NCI-H345 (cell line): ENCODE measurements at regions not wholly inside any gene's neighbourhood (a gene's known extent, or its start where the extent isn't known, plus 50 kb on each side); places are given as distances from the start of the nearest gene placed in this dataset.
A peak's percentile ranks its signal among the peaks of the same experiment; 100 is the strongest.
"Not testable (repeated sequence)": the region's sequence is repeated elsewhere in the genome, so short reads cannot be mapped to it uniquely, and the experiment has no call there.

ENCODE experiments used
- DNase-seq: peaks from one replicate; lab custom pipeline; 2025; lab: John Stamatoyannopoulos, UW

DNA sequence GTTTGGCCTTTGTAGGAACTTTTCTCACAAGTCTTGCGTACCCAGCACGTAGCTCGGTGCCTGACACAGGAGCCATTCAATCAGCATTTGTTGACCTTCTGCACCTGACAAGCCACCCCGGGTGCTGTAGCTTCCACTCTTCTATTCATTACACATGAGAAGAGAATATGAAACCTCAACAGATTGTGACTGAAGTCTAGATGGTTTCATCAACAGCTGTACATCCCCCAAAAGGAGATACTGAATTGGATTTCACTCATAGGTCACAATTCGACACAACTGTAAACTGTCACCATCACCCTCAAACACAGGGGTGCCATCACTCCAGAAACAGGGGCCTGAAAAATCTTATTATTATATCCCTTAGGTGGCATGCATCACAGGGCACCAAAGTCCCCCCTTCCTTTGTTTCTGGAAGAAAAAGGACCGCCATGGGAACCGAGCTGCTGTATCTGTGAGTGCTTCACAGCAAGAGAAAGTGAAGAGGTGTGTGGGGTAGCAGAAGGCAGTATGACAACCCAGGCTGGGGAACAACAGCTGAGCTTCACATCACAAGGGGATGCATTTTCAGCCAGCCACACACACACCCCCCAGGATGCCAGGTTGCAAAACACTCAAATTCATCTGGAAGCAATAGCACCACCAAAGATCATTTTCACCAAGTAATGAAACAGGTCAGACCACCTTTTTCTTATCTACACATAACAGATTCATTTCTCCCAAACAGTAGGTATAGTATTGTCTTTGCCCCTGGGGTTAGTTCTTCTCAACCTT lies 225.7 kb downstream of the TOMM20 start:
- peak; percentile 22 for DNase-seq

DNA sequence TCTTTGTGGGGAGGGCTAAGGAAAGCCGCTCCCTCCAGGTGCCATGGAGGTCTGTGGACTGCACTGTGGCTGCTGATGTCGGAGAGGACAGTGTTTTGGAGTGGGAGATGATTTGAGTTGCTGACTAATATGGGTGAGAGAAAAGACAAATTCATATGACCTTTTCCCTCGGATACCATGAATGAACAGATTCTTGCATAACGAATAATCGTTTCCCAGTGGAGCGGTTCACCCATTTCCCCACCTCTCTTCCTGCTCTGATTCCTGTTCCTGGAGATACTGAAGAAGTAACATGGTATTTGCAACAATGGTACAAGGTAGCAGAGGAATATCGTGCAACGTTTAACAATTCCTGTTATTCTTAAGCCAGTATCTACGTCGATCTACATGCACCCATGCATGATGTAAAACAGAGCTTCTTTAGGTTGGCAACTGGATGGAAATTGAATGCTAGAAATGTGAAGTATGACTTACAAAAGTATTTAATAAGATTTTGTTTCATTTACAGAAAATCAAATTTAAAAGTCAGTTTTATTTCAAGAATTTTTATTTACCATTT lies 227.1 kb downstream of the TOMM20 start:
- DNase-seq, result no peak

- DNase-seq, result no peak
Measured at GRCh38 chr1:234900595-234900994, 228.0 kb downstream of the TOMM20 start.

- DNase-seq, result no peak
Measured at GRCh38 chr1:234899730-234900072, 228.9 kb downstream of the TOMM20 start.

DNA sequence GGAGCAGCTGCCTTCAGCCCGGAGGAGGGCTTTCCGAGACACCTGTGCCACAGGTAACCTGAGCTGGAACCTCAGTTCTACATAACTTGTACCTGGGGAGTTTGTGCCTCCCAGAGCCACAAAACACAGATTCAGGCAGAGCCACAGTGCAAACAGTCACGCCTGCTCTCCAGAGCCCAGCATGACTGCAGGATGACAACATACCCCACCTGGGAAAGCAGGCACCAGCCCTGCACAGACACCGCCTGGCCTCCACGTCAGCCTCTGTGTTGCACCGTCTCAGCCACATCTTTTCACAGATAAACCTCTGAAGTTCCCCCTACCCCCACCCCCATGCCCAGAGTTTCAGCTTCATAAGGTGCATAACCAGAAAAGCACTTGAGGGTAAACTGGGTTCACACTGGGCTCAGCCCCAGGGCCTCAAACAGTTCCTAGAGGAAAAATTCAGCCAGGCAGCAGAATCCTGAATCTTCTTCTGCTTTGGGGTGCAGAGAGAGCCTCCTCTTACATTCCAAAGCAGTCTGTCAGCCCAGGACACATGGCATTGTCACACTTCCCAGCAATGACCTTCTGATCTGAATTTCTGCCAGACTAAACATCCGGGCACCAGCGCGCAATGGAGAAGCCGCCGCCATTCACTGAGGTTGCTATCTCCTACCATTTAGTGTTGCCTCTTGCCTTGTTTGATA lies 229.5 kb downstream of the TOMM20 start:
- DNase-seq, result peak; percentile 93

DNA sequence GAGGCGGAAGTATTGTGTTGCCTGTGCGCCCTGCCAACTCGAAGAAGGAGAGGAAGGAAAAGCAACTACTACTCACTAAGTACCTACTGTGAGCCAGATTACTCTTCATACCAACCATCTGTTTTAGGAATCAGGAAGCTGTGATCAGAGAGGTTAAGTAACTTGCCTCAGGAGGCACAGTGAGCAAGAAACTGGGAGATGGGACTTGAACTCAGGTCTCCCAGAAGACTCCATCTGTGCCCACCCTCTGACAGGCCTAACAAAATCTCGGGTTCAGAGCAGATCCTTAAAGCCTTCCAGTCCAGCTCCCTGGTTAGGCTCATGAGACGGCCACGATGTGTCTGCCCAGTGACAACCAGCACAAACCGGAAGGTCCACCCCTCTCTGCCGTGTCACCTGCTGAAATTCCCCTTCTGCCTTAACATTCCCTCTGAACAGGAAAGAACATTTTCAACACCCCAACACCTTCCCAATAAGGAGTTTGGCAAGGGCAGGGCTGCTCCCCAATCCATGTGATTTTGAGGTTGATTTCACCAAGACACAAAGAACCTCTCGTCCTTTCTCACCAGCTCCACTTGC lies 230.1 kb downstream of the TOMM20 start:
- DNase-seq, result no peak

DNA sequence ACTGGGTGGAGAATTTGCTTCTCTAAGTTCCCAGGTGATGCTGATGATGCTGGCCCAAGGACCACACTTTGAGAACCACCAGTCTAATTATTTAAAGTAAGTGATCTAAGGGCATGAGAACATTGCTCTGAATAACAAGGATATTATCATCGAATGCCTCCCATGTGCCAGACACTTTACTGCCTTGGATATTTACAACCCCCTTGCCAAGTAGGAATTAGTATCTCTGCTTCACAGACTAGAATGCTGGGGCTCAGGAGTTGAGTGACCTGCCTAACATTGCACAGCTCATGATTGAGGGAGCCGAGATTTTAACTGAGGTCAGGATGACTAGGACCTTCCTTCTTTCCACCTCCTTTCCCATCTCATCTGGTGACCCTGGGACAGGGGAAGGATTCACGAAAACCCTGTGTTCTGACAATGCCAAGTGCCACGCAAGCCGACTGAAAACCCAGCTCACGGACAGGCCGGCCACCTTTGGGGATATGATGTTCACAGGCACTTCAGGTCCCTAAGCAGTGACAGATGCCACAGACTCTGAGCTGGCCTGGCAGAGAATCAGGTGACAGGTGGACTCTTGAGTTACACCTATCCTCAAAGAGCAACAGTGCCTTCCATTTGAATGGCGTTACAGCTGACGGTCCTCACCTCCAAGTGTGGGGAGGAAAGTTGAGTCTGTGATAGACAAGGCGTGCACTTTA lies 230.7 kb downstream of the TOMM20 start:
- no peak for DNase-seq

DNA sequence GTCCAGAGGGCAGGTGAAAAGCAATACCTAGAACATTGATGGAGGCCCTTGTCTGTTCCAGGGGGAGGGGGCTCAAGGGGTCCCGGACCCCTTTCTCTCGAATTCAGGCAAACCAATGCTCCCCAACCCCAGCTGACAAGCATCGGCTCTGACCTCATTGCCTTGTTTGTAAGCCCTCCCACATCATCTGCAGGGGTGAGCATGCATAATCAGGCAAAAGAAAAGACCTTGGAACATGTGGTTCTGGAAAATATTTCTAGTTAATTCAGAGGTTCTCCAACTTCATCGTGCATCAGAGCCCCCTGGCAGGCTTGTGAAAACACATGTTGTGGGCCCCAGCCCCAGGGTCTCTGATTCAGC lies 231.3 kb downstream of the TOMM20 start:
- no peak for DNase-seq

DNA sequence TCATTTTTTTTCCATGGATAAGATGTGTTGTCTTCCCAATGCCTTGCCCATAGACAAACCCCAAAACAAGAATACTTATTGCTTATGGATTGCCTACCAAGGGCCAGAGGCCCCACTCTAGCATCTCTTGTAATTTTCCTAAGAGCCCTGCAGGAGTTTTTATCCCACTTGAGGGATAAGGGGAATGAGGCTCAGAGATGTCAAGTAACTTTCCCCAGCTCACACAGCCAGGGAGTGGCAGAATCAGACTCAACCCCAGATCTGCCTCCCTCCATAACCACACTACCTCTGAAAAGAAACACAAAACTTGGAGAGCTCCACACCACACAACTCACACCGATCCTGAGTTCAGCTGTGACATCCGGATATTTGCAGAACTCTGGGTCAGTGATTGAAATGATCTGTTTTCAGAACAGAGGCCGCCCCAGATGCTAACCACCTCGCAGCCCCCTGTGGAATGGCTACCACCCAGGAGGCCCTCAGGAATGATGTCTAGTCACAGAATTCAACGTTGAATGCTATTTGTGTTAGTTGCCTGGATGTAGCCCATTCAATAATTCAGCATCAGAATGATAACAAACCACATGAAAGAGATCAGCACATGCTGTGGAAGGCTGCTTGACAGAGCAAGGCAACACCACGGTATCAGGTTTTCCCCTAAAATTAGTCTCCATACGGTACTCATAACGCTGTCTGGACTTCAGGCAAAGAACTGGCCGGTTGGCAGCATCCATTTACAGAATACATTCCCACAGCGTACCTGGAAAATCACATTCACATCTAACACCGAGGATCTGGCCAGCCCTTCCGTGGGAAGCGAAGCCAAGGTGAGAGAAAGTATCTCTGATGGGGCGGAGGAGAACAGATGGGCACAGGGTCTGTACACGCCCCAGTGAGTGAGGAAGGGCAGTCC lies 231.9 kb downstream of the TOMM20 start:
- DNase-seq, result no peak

- peak; percentile 50 for DNase-seq
Measured at GRCh38 chr1:234893725-234894630, 234.7 kb downstream of the TOMM20 start.

DNA sequence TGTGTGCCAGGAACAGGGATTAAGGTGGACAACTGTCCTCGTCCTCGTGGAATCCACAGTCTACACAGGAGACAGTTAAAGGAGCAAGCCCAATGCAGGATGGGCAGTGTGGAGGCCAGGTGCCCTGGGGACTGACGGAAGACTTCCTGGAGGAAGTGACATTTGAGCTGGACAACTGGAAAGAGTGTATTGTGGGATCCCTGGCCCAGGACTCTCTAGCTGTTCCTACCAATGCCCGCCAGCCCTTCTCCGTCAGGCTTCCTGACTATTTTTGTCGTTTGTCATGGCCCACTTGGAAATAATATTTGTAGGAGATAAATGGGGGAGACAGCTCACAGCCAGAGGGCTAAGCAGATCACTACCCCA lies 235.3 kb downstream of the TOMM20 start:
- no peak for DNase-seq

DNA sequence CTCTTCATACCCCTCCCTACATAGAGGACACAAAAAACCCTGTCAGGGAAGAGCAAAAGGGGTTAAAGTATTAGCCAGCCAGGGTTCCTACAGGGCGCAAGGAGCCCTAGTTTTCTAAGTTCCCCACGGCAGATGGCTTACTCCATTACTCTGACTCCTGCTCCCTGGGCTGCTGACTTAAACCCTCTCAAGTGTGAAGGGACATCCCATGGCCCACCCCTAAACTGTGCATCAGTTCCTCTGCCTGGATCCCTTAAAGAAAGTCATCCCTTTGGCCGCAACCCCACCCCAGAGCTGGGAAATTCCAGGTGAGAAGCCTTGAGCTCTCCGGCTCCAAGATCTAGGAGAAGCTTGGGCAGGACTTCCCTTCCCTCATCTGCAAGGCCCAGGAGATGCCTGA lies 236.0 kb downstream of the TOMM20 start:
- DNase-seq, result no peak

- DNase-seq, result peak; percentile 9
Measured at GRCh38 chr1:234891427-234891826, 237.2 kb downstream of the TOMM20 start.

DNA sequence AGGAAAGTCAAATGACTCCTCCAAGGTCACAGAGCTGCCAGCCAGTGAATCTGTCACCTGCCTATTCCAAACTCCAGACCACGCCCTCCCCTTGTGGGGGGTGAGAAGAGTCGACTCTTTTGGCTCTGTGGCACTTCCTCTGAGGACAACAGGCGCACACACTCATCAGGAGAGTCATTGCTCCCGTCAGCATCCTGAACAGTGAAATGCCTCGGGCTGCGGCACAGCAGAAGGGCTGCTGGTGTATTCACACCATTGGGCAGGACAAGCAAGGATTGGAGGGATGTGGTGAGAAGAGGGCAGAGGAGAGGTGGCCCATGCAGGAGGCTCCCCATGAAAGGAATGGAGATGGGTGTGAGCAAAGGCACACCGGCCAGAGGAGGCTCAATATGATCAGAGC lies 239.0 kb downstream of the TOMM20 start:
- no peak for DNase-seq

DNA sequence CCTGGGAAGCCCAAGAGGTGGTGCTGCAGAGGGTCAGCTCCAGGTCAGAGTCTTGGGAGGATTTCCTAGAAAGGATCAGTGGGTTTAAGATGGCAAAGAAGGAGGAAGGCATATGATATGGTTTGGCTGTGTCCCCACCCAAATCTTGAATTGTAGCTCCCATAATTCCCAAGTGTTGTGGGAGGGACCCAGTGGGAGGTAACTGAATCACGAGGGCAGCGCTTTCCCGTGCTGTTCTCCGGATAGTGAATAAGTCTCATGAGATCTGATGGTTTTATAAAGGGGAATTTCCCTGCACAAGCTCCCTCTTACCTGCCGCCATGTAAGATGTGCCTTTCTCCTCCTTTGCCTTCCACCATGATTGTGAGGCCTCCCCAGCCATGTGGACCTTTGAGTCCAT lies 240.4 kb downstream of the TOMM20 start:
- DNase-seq, result not testable (repeated sequence)

DNA sequence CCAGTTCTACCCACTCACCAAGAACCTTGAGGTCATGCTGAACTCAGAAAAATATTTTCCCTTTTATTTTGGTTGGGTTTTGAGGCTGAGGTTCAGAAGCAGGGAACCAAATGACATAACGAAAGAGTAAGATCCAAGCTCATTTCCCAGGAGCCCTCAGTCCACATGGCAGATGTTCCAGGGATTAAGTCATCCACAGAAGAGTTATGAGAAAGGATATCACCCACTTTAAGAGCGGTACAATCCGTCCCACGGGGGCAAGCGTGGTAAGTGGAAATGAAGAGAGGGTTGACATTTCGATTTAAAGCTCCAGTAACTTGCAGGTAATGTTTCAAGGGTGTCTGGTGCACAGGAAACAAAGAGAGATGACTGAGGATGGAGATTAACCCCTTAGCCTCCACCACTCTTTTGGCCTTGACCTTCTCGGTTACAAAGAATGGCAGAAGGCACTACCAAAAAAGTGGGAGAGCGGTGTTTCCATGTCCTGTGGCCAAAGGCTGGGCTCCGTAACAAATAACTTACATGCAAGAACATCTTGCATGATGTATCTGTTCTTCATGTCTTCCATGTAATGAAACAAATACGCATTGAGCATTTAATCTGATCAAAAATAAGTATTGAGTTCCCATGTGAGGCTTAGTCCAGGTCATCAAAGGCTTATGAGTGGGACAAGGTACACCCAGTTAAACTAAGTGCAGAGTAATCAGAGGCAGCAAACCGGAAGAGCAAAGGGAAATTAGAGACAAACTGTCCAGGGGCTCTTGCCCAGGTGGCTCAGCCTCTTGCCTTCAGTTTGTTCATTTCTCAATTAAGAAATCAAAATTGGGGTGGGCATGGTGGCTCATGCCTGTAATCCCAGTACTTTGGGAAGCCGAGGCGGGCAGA lies 241.4 kb downstream of the TOMM20 start:
- no peak for DNase-seq

DNA sequence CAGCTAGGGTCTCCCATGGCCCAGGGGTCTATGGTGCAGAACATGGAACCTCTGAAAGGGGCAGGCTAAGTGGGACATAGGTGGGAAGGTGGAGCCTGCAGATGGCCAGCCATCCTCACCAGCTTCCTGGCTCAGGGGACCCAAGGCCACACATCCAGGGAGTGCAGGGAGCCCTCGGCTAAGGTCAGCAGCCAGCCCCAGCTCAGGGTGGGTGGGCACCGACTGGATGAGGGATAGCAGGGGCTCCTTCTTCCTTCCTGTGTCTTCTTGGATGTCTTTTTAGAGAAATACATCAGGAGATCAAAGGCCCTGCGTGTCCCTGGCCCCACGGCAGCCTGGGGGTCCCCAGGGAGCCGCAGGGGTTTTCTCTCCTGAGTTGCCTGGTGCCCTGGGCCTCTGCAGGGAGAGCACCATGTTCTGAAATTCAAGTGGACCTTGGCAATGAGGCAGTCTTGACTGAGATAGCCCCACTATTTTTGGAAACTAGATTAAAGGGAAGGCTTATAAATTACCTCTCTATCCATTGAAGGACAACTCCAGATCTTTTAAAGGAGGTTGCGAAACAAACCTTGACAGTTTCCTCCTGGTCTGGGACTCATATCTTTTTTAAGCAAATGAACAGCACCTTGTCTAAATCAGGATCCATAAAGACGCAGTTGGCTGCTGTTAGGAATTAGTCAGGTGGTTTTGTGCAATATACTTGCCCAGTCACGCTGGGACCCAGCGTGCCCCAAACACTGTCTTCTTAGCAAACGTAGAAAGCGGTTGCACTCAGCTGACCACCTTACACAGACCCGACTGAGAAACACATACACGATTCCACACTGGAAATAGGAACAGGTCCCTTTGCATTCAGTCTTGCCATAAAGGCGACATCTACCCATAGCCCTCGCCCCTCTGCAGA lies 242.3 kb downstream of the TOMM20 start:
- no peak for DNase-seq

DNA sequence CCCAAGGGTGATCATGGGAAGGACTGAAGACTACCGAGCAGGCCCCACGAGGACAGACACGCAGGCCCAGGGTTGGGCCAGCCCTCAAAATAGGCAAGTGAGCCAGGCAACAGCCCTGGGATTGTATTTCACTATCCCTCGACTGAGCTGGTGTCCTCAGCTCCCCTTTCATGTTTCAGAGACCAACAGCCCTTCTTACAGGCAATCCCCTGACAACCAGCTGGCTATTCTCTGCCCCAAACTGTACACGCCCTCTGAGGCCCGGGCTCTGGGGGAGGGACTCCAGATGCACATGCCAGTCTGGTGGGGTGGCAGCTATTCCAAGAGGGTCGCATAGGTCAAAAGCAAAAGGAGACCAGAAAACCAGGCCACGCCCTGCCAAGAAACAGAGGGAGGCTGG lies 243.0 kb downstream of the TOMM20 start:
- no peak for DNase-seq
